HL-60 (cell line): ENCODE measurements at regions not wholly inside any gene's neighbourhood (a gene's known extent, or its start where the extent isn't known, plus 50 kb on each side); places are given as distances from the start of the nearest gene placed in this dataset.
"Not testable (repeated sequence)": the region's sequence is repeated elsewhere in the genome, so short reads cannot be mapped to it uniquely, and the experiment has no call there.

ENCODE experiments used
- DNase-seq, 2 experiments: peaks; one replicate each; pipeline ENCODE4 v3.0.0-alpha.2; 2010 to 2020; ENCODE audit warnings: low read depth in 1 of 2, low spot score in 1 of 2
- H3K27ac ChIP-seq: fragments of 250-450 bp; sonication (Bioruptor Pico); replicated peaks from 2 replicates; pipeline ENCODE4 v1.5.1; 2020; ENCODE audit warnings: mild to moderate bottlenecking, moderate library complexity
- H3K27me3 ChIP-seq: fragments of 250-450 bp; sonication (Bioruptor Pico); 2 replicates; pipeline ENCODE4 v1.5.1; 2021; ENCODE audit warnings: mild to moderate bottlenecking, moderate library complexity; ENCODE audit not compliant: insufficient read depth, poor library complexity, severe bottlenecking
- H3K4me3 ChIP-seq: replicated peaks from 2 replicates; pipeline ENCODE4 v1.5.1; 2011; ENCODE audit warnings: mild to moderate bottlenecking, control low read depth, low read length; ENCODE audit not compliant: insufficient read depth
- GABPA ChIP-seq: IDR thresholded peaks from 2 replicates; pipeline ENCODE4 v1.6.1; 2012; ENCODE audit warnings: low read depth
- POLR2AphosphoS5 ChIP-seq: IDR thresholded peaks from 2 replicates; pipeline ENCODE4 v1.6.1; 2012; ENCODE audit warnings: low read depth
- SPI1 ChIP-seq: IDR thresholded peaks from 2 replicates; pipeline ENCODE4 v1.6.1; 2012; ENCODE audit warnings: low read depth, mild to moderate bottlenecking, borderline replicate concordance
- TF ChIP-seq, protein P1 (sequence below): IDR thresholded peaks from 2 replicates; pipeline ENCODE4 v1.6.1; 2012; ENCODE audit warnings: low read depth; ENCODE audit not compliant: insufficient replicate concordance
- TF ChIP-seq, protein P2 (sequence below): IDR thresholded peaks from one replicate; pipeline ENCODE4 v1.5.1; 2011; ENCODE audit warnings: low read length, control low read depth, inconsistent platforms; ENCODE audit not compliant: insufficient read depth

DNA sequence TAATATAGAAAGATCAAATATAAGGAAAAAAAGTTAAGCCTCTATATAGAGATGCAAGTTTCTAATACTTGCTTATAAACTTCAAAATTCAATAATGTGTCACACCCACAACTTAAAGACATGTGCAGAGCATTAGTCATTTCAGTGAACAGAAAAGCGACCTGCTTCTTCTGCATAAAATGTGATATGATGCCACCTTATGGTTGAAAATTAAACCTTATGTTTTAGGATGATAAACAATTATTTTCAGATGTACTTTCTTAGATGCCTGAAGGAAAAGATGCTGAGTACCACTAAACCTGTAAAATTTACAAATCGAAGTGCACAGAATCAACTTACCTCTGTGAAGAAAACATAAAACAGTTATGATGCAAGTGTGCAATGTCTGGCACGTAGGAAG is 96.0 kb downstream of the MTERF1 start:
- Histone ChIP-seq H3K27me3 (peaks cover 12% of the 10 kb centered on the region), H3K27ac (no peak overlapping the region), H3K4me3 (no peak overlapping the region)
- TF ChIP-seq, protein P1, sequence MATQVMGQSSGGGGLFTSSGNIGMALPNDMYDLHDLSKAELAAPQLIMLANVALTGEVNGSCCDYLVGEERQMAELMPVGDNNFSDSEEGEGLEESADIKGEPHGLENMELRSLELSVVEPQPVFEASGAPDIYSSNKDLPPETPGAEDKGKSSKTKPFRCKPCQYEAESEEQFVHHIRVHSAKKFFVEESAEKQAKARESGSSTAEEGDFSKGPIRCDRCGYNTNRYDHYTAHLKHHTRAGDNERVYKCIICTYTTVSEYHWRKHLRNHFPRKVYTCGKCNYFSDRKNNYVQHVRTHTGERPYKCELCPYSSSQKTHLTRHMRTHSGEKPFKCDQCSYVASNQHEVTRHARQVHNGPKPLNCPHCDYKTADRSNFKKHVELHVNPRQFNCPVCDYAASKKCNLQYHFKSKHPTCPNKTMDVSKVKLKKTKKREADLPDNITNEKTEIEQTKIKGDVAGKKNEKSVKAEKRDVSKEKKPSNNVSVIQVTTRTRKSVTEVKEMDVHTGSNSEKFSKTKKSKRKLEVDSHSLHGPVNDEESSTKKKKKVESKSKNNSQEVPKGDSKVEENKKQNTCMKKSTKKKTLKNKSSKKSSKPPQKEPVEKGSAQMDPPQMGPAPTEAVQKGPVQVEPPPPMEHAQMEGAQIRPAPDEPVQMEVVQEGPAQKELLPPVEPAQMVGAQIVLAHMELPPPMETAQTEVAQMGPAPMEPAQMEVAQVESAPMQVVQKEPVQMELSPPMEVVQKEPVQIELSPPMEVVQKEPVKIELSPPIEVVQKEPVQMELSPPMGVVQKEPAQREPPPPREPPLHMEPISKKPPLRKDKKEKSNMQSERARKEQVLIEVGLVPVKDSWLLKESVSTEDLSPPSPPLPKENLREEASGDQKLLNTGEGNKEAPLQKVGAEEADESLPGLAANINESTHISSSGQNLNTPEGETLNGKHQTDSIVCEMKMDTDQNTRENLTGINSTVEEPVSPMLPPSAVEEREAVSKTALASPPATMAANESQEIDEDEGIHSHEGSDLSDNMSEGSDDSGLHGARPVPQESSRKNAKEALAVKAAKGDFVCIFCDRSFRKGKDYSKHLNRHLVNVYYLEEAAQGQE: no peak
- no peak for TF ChIP-seq GABPA
- TF ChIP-seq, protein P2, sequence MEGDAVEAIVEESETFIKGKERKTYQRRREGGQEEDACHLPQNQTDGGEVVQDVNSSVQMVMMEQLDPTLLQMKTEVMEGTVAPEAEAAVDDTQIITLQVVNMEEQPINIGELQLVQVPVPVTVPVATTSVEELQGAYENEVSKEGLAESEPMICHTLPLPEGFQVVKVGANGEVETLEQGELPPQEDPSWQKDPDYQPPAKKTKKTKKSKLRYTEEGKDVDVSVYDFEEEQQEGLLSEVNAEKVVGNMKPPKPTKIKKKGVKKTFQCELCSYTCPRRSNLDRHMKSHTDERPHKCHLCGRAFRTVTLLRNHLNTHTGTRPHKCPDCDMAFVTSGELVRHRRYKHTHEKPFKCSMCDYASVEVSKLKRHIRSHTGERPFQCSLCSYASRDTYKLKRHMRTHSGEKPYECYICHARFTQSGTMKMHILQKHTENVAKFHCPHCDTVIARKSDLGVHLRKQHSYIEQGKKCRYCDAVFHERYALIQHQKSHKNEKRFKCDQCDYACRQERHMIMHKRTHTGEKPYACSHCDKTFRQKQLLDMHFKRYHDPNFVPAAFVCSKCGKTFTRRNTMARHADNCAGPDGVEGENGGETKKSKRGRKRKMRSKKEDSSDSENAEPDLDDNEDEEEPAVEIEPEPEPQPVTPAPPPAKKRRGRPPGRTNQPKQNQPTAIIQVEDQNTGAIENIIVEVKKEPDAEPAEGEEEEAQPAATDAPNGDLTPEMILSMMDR: no peak
- TF ChIP-seq POLR2AphosphoS5: no peak
- TF ChIP-seq SPI1: no peak
- no peak for DNase-seq

DNA sequence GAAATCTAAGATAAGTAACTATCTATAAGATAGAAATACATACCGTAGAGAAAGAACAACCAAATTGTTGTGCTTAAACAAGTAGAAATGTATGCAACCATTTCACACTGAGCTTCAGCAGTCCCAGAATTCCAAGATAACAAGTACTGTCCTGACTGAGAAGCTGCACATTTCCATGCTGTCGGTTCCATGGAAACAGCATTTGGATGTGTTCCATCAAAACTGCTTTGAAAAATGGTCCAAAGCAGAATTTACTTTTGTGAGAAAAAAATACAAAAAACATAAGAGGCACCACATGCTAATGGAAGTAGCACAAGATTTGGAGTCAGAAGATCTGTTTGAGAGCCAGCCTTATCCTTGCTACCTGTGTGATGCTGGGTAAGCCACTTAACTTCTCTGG is 92.6 kb downstream of the MTERF1 start:
- Histone ChIP-seq H3K27me3 (peaks cover 14% of the 10 kb centered on the region), H3K4me3 (no peak overlapping the region), H3K27ac (no peak overlapping the region)
- no peak for DNase-seq
- TF ChIP-seq, protein P1: no peak
- TF ChIP-seq SPI1 (no peak), POLR2AphosphoS5 (no peak)

- DNase-seq: no peak
- no peak for TF ChIP-seq POLR2AphosphoS5
- TF ChIP-seq, protein P2: no peak
- no peak for TF ChIP-seq SPI1
- TF ChIP-seq, protein P1: no peak
- no peak for TF ChIP-seq GABPA
- Histone ChIP-seq H3K27me3 (peaks cover 12% of the 10 kb centered on the region), H3K4me3 (no peak overlapping the region), H3K27ac (no peak overlapping the region)
Measured at GRCh38 chr7:91789086-91789485, 91.4 kb downstream of the MTERF1 start.

GRCh38 chr7:91789558-91789957 is 90.9 kb downstream of the MTERF1 start:
- Histone ChIP-seq H3K4me3 (no peak overlapping the region), H3K27ac (no peak overlapping the region), H3K27me3 (peaks cover 11% of the 10 kb centered on the region)
- no peak for DNase-seq
- TF ChIP-seq POLR2AphosphoS5: no peak

GRCh38 chr7:91790646-91791045 is 89.9 kb downstream of the MTERF1 start:
- not testable (repeated sequence) for H3K4me3 ChIP-seq, DNase-seq, H3K27ac ChIP-seq, H3K27me3 ChIP-seq
